HFF-Myc (cell line): ENCODE measurements at regions not wholly inside any gene's neighbourhood (a gene's known extent, or its start where the extent isn't known, plus 50 kb on each side); places are given as distances from the start of the nearest gene placed in this dataset.

Experiments used
- DNase-seq: peaks from one replicate; pipeline ENCODE4 v3.0.0-alpha.2; 2011; ENCODE audit warnings: low read depth; ENCODE audit errors: extremely low read depth
- H3K4me3 ChIP-seq: replicated peaks from 2 replicates; pipeline ENCODE4 v1.5.1; 2011; ENCODE audit warnings: low read depth, mild to moderate bottlenecking, control low read depth, low read length
- TF ChIP-seq, protein P1 (sequence below): IDR thresholded peaks from 2 replicates; pipeline ENCODE4 v1.5.1; 2012; ENCODE audit warnings: mild to moderate bottlenecking, low read depth, low read length, control low read depth; ENCODE audit errors: missing control alignments

- no peak for DNase-seq
- TF ChIP-seq, protein P1, sequence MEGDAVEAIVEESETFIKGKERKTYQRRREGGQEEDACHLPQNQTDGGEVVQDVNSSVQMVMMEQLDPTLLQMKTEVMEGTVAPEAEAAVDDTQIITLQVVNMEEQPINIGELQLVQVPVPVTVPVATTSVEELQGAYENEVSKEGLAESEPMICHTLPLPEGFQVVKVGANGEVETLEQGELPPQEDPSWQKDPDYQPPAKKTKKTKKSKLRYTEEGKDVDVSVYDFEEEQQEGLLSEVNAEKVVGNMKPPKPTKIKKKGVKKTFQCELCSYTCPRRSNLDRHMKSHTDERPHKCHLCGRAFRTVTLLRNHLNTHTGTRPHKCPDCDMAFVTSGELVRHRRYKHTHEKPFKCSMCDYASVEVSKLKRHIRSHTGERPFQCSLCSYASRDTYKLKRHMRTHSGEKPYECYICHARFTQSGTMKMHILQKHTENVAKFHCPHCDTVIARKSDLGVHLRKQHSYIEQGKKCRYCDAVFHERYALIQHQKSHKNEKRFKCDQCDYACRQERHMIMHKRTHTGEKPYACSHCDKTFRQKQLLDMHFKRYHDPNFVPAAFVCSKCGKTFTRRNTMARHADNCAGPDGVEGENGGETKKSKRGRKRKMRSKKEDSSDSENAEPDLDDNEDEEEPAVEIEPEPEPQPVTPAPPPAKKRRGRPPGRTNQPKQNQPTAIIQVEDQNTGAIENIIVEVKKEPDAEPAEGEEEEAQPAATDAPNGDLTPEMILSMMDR: no peak
- H3K4me3 ChIP-seq: no peak overlapping the region
Measured at GRCh38 chr16:85374571-85374872, 238.6 kb upstream of the GSE1 start.

- H3K4me3 ChIP-seq: no peak overlapping the region
- TF ChIP-seq, protein P1: no peak
- DNase-seq: no peak
Measured at GRCh38 chr16:85375282-85375681, 237.8 kb upstream of the GSE1 start.

DNA sequence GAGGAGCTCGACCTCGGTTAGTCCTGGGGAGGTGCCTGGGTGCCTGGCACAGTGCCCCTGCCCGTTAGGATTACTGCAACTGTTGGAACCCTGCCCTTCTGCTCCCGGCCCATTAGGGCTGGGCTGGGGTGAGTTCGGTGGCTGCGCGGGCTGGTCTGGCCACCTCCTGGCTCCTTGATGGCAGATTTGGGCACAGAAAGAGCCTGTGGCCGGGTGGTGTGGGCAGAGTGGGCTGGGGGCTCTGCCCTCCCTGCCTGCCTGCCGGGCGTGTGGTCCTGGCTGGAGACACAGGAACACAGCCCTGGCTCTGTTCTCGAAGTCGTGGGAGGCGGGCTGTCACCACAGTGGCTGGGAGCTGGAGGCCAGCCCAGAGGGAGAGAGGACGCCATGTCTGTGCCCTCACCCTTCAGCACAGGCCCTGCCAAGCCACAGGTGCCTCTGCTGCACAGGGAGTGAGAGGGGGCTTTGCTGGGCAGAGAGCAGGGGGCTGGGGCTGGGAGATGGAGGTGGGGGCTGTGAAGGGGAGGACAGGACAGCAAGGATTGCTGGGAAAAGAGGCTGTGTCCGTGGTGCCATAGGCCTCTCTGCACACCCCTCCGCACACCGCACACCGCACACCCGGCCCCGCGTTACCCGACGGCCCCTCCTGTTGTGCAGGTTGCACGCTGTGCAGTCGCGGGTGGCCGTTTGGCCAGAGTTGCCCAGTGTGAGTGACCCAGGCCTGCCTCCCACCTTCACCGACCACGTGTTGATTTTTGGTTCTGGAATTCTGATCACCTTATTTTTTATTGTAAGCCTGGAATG is 236.6 kb upstream of the GSE1 start:
- TF ChIP-seq, protein P1: no peak
- DNase-seq: no peak
- H3K4me3 ChIP-seq: no peak overlapping the region

GRCh38 chr16:85377388-85378144 is 235.6 kb upstream of the GSE1 start:
- DNase-seq: no peak
- no peak overlapping the region for H3K4me3 ChIP-seq
- TF ChIP-seq, protein P1: no peak

- no peak overlapping the region for H3K4me3 ChIP-seq
- DNase-seq: no peak
- TF ChIP-seq, protein P1: no peak
Measured at GRCh38 chr16:85378145-85379040, 234.7 kb upstream of the GSE1 start.
